AG09319 (cell line): ENCODE measurements at regions not wholly inside any gene's neighbourhood (a gene's known extent, or its start where the extent isn't known, plus 50 kb on each side); places are given as distances from the start of the nearest gene placed in this dataset.
"Not testable (repeated sequence)": the region's sequence is repeated elsewhere in the genome, so short reads cannot be mapped to it uniquely, and the experiment has no call there.

Experiments used
- DNase-seq: peaks from one replicate; pipeline ENCODE4 v3.0.0-alpha.2; 2010; ENCODE audit warnings: low read depth; ENCODE audit errors: extremely low read depth
- CTCF ChIP-seq: IDR thresholded peaks from 2 replicates; pipeline ENCODE4 v1.5.1; 2011; ENCODE audit warnings: low read depth, mild to moderate bottlenecking, inconsistent platforms, low read length, moderate library complexity

DNA sequence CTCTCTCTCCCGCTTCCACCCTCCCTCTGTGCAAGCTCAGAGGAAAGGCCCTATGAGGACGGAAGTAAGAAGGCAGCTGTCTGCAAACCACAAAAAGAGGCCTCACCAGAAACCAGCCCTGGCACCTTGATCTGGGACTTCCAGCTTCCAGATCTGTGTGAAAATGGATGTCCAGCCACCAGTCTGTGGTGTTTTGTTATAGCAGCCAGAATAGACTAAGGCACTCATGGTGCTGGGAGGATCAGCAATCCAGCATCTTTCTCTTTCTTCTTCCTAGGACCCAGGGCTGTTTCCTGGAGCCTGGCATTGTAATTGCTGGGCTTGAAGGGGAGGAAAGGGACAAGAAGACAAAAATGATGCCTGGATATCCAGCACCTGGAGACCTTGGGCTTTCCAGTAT is 122.5 kb downstream of the SOCS6 start:
- TF ChIP-seq CTCF = no peak
- no peak for DNase-seq

- no peak for TF ChIP-seq CTCF
- no peak for DNase-seq
Measured at GRCh38 chr18:70405052-70405451, 116.2 kb downstream of the SOCS6 start.

GRCh38 chr18:70400476-70400875 is 111.6 kb downstream of the SOCS6 start:
- no peak for TF ChIP-seq CTCF
- DNase-seq = no peak

- TF ChIP-seq CTCF = no peak
- DNase-seq = no peak
Measured at GRCh38 chr18:70398076-70398475, 109.2 kb downstream of the SOCS6 start.

DNA sequence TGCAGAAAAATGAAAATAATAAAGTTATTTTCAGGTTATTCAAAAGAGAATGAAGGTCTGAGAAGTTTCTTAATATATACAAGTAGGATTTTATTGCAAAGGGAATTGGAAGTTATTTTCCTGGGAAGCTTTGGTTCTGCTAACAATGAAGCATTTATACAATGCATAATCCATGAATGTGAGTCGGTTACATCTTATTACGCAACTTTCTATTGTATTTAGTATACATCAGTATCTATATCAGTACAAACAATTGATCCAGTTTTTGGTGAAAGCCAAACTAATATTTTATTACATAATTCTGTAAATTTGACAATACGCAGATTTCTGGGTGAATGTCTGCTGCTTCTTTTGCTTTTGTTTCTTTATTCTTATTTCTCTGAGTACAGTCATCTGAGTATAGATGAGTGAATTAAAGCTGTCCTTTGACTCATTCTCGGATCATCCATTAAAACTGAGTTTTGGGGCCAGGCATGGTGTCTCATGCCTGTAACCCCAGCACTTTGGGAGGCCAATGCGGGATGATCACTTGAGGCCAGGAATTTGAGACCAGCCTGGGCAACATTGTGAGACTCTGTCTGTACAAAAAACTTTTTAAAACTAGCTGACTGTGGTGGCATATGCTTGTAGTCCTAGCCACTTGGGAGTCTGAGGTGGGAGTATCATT is 108.5 kb downstream of the SOCS6 start:
- no peak for TF ChIP-seq CTCF

DNA sequence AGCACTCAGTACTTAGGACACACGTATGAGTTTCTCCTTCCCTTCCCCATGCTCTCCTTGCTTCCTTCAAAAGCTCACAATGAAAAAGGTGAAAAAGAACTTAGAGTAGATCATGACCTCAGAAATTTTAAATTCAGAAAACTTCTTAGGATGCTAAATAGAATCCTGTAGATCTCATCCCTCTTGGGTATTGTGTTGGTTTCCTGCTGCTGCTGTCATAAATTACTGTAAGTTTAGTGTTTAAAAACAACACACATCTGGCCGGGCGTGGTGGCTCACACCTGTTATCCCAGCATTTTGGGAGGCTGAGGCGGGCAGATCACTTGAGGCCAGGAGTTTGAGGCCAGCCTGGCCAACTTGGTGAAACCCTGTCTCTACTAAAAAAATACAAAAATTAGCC is 106.9 kb downstream of the SOCS6 start:
- DNase-seq = not testable (repeated sequence)

More for the DNA sequence above, 108.5 kb downstream of the SOCS6 start:
- no peak for DNase-seq

DNA sequence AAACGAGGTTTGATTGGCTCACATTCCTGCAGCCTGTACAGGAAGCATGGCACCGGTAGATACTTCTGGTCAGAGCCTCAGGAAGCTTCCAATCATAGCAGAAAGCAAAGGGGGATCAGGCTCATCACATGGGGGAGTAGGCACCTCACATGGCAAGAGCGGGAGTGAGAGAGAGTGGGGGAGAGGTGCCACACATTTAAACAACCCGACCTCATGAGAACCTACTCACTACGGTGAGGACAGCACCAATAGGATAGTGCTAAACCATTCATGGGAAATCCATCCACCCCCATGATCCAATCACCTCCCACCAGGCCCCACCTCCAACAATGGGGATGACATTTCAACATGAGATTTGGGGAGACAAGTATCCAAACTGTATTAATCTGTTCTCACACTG is 105.8 kb downstream of the SOCS6 start:
- no peak for DNase-seq
- TF ChIP-seq CTCF = no peak
